Loucy (cell line): ENCODE measurements at regions not wholly inside any gene's neighbourhood (a gene's known extent, or its start where the extent isn't known, plus 50 kb on each side); places are given as distances from the start of the nearest gene placed in this dataset.

Experiments
- EZH2phosphoT487 ChIP-seq: fragments of 200-600 bp; IDR thresholded peaks from 2 replicates; pipeline ENCODE4 v1.6.1; 2018; ENCODE audit warnings: antibody characterized with exemption, mild to moderate bottlenecking, moderate library complexity, borderline replicate concordance
- TF ChIP-seq, protein P1 (sequence below): fragments of 200-600 bp; sonication (generic); conservative IDR thresholded peaks from 2 replicates; pipeline ENCODE4 v1.5.1; 2014; ENCODE audit warnings: mild to moderate bottlenecking, antibody characterized with exemption, low read length

DNA sequence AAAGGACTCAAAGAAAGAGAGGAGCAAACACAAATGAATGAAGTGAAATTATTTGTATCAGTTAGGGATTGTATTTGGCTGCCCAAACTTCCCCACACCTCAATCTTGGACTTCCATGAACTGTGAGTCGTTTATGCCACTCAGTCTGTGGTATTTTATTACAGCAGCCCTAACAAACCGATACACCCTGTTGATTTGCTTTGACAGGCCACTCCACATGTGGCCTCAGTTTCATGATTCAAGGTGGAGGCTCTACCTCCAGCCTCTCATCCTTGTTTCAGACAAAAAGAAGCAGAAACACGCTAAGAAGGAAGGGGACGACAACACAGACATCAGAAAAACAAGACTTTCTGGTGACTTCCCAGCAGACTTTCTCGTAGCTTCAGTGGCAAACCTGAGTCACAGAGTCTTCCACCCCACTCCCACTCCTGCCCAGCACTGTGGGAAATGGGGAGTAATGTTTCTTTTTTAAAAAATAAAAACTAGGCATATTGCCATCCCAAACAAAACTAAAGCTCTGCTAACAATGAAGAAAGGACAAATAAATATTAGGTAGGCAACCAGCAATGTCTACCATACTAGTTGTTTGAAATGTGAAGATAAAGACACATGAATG lies 52.2 kb upstream of the ABCA1 start:
- TF ChIP-seq, protein P1, sequence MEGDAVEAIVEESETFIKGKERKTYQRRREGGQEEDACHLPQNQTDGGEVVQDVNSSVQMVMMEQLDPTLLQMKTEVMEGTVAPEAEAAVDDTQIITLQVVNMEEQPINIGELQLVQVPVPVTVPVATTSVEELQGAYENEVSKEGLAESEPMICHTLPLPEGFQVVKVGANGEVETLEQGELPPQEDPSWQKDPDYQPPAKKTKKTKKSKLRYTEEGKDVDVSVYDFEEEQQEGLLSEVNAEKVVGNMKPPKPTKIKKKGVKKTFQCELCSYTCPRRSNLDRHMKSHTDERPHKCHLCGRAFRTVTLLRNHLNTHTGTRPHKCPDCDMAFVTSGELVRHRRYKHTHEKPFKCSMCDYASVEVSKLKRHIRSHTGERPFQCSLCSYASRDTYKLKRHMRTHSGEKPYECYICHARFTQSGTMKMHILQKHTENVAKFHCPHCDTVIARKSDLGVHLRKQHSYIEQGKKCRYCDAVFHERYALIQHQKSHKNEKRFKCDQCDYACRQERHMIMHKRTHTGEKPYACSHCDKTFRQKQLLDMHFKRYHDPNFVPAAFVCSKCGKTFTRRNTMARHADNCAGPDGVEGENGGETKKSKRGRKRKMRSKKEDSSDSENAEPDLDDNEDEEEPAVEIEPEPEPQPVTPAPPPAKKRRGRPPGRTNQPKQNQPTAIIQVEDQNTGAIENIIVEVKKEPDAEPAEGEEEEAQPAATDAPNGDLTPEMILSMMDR: no peak
- no peak for TF ChIP-seq EZH2phosphoT487
